RWPE2 (cell line): ENCODE measurements at regions not wholly inside any gene's neighbourhood (a gene's known extent, or its start where the extent isn't known, plus 50 kb on each side); places are given as distances from the start of the nearest gene placed in this dataset.

ENCODE experiments used
- ATAC-seq: fragments of 200-7000 bp; cut with Tn5 transposase; 3 replicates; pipeline ENCODE4 v1.9.1; 2021; ENCODE audit warnings: low read depth
- DNase-seq: peaks from one replicate; pipeline ENCODE4 v3.0.0-alpha.2; 2020; ENCODE audit warnings: low spot score
- H3K27ac ChIP-seq: fragments of 450-650 bp; 2 replicates; pipeline ENCODE4 v1.5.1; 2017; ENCODE audit warnings: mild to moderate bottlenecking; ENCODE audit not compliant: poor library complexity, severe bottlenecking
- H3K27me3 ChIP-seq: fragments of 250-450 bp; sonication (Bioruptor Pico); 2 replicates; pipeline ENCODE4 v1.5.1; 2021; ENCODE audit warnings: mild to moderate bottlenecking, moderate library complexity; ENCODE audit not compliant: insufficient read depth, poor library complexity, severe bottlenecking
- H3K36me3 ChIP-seq: fragments of 250-450 bp; sonication (Bioruptor Pico); 2 replicates; pipeline ENCODE4 v1.5.1; 2020; ENCODE audit warnings: low read depth, mild to moderate bottlenecking, moderate library complexity
- H3K4me1 ChIP-seq: fragments of 250-450 bp; sonication (Bioruptor Pico); 2 replicates; pipeline ENCODE4 v1.5.1; 2021; ENCODE audit warnings: mild to moderate bottlenecking, moderate library complexity; ENCODE audit not compliant: insufficient read depth, poor library complexity, severe bottlenecking
- H3K4me3 ChIP-seq: fragments of 250-450 bp; sonication (Bioruptor Pico); 2 replicates; pipeline ENCODE4 v1.5.1; 2021; ENCODE audit warnings: mild to moderate bottlenecking, moderate library complexity; ENCODE audit not compliant: severe bottlenecking
- H3K9me3 ChIP-seq: fragments of 250-450 bp; sonication (Bioruptor Pico); 2 replicates; pipeline ENCODE4 v1.5.1; 2021; ENCODE audit warnings: mild to moderate bottlenecking, moderate library complexity; ENCODE audit not compliant: severe bottlenecking
- TF ChIP-seq, protein P1 (sequence below): fragments of 450-650 bp; IDR thresholded peaks from one replicate; pipeline ENCODE4 v1.5.1; 2017; ENCODE audit warnings: mild to moderate bottlenecking, moderate library complexity; ENCODE audit not compliant: poor library complexity, severe bottlenecking

DNA sequence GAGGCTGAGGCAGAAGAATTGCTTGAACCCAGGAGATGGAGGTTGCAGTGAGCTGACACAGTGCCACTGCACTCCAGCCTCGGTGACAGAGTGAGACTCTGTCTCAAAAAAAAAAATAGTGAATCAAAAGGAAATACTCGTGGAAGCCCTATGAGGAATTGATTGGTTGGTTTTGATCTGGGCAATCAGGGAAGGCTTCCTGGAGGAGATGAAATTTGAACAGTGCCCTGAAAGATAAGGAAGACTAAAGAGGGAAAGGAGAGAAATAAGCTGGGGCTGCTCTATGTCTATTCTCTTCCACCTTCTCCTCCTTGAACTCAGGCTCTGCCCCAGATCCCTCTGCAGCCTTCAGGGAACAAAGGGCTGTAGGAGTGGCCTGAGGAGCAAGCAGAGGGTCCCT, 54.1 kb downstream of the IRF2BPL start:
- ATAC-seq (no peak), DNase-seq (no peak)
- Histone ChIP-seq H3K27ac (no peak overlapping the region), H3K4me3 (no peak overlapping the region), H3K4me1 (no peaks in the 10 kb centered on the region), H3K9me3 (no peaks in the 10 kb centered on the region), H3K36me3 (no peaks in the 10 kb centered on the region), H3K27me3 (no peaks in the 10 kb centered on the region)
- TF ChIP-seq, protein P1, sequence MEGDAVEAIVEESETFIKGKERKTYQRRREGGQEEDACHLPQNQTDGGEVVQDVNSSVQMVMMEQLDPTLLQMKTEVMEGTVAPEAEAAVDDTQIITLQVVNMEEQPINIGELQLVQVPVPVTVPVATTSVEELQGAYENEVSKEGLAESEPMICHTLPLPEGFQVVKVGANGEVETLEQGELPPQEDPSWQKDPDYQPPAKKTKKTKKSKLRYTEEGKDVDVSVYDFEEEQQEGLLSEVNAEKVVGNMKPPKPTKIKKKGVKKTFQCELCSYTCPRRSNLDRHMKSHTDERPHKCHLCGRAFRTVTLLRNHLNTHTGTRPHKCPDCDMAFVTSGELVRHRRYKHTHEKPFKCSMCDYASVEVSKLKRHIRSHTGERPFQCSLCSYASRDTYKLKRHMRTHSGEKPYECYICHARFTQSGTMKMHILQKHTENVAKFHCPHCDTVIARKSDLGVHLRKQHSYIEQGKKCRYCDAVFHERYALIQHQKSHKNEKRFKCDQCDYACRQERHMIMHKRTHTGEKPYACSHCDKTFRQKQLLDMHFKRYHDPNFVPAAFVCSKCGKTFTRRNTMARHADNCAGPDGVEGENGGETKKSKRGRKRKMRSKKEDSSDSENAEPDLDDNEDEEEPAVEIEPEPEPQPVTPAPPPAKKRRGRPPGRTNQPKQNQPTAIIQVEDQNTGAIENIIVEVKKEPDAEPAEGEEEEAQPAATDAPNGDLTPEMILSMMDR: no peak

- DNase-seq: no peak
- H3K4me3 ChIP-seq: no peak overlapping the region
- H3K4me1 ChIP-seq: no peaks in the 10 kb centered on the region
- no peak for ATAC-seq
- no peak overlapping the region for H3K27ac ChIP-seq
- no peaks in the 10 kb centered on the region for H3K36me3 ChIP-seq
- TF ChIP-seq, protein P1: no peak
- H3K27me3 ChIP-seq: no peaks in the 10 kb centered on the region
- H3K9me3 ChIP-seq: no peaks in the 10 kb centered on the region
These were observed 57.0 kb downstream of the IRF2BPL start for GRCh38 chr14:76971549-76971948.

GRCh38 chr14:76968621-76969063, 59.9 kb downstream of the IRF2BPL start:
- no peak for ATAC-seq
- Histone ChIP-seq H3K27me3 (no peaks in the 10 kb centered on the region), H3K27ac (no peak overlapping the region)

DNA sequence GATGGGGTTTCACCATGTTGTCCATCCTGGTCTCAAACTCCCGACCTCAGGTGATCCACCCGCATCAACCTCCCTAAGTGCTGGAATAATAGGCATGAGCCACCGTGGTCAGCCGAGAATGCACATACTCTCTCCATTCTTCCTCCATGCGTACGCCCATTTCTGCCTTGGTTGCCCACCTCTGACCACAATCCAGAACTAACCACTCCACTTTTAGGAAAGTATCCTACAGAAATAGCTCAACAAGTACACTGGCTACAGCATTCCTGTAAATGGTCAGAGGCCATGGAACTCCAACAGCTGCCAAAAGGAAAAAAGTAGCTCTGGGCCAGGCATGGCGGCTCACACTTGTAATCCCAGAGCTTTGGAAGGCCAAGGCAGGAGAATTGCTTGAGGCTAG, 60.7 kb downstream of the IRF2BPL start:
- H3K27me3 ChIP-seq: no peaks in the 10 kb centered on the region
- ATAC-seq (no peak), DNase-seq (no peak)
- no peak overlapping the region for H3K4me3 ChIP-seq
- H3K4me1 ChIP-seq: peaks cover 6% of the 10 kb centered on the region
- H3K27ac ChIP-seq: no peak overlapping the region
- H3K36me3 ChIP-seq: no peaks in the 10 kb centered on the region
- TF ChIP-seq, protein P1: no peak
- H3K9me3 ChIP-seq: no peaks in the 10 kb centered on the region

More at GRCh38 chr14:76968621-76969063, 59.9 kb downstream of the IRF2BPL start:
- no peaks in the 10 kb centered on the region for H3K9me3 ChIP-seq
- DNase-seq: no peak
- no peak overlapping the region for H3K4me3 ChIP-seq
- TF ChIP-seq, protein P1: no peak
- no peaks in the 10 kb centered on the region for H3K36me3 ChIP-seq
- peaks cover 6% of the 10 kb centered on the region for H3K4me1 ChIP-seq

DNA sequence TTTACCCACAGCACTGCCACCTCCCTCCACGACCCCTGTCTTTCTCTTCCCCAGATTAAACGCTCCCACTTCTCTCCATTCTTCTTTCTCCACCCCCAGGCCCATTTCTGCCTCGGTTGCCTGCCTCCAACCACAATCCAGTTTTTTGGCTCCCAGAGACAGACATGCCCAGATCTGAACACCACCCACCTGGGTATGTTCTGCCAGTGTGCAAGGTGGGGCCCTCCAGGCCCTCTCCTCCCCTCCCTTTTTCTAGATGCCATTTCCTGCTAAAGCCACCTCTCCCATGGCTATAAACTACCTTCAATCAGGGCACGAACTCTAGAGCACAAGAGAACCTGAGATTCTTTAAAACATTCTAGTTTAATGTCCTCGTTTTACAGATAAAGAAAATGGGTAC, 63.3 kb downstream of the IRF2BPL start:
- H3K27me3 ChIP-seq: no peaks in the 10 kb centered on the region

More for the DNA sequence above, 63.3 kb downstream of the IRF2BPL start:
- Histone ChIP-seq H3K27ac (no peak overlapping the region), H3K9me3 (no peaks in the 10 kb centered on the region), H3K36me3 (no peaks in the 10 kb centered on the region), H3K4me1 (peaks cover 25% of the 10 kb centered on the region), H3K4me3 (no peak overlapping the region)
- DNase-seq (no peak), ATAC-seq (no peak)
- TF ChIP-seq, protein P1: no peak
